Effector CD8-positive, alpha-beta T cell (primary cell): ENCODE measurements at regions not wholly inside any gene's neighbourhood (a gene's known extent, or its start where the extent isn't known, plus 50 kb on each side); places are given as distances from the start of the nearest gene placed in this dataset.
"Not testable (repeated sequence)": the region's sequence is repeated elsewhere in the genome, so short reads cannot be mapped to it uniquely, and the experiment has no call there.

ENCODE experiments used
- DNase-seq: peaks from one replicate; lab custom pipeline; 2025; lab: John Stamatoyannopoulos, UW

DNA sequence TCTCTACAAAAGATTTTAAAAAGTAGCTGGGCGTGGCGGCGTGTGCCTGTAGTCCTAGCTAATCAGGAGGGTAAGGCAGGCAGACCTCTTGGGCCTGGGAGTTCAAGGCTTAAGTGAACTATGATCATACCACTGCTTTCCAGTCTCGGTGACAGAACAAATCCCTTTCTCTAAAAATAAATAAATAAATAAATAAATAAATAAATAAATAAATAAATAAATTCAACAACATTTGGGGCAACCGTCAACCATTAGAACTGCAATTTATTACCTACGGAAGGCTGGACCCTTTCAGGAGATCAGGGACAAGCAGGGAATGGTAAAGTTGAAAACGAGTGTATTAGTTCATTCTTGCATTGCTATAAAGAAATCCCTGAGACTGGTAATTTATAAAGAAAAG lies 136.2 kb upstream of the USP9X start:
- DNase-seq = no peak

DNA sequence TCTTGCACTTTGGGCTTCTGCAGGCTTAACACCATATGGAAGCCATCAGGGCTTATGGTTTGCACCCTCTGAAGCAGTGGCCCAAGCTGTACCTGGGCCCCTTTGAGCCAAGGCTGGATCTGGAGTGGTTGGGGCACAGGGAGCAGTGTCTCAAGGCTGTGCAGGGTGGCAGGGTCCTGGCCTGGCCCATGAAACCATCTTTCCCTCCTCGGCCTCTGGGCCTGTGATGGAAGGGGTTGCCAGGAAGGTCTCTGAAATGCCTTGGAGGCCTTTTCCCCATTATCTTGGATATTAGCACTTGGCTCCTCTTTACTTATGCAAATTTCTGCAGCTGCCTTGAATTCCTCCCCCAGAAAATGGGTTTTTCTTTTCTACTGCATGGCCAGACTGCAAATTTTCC lies 134.7 kb upstream of the USP9X start:
- no peak for DNase-seq

DNA sequence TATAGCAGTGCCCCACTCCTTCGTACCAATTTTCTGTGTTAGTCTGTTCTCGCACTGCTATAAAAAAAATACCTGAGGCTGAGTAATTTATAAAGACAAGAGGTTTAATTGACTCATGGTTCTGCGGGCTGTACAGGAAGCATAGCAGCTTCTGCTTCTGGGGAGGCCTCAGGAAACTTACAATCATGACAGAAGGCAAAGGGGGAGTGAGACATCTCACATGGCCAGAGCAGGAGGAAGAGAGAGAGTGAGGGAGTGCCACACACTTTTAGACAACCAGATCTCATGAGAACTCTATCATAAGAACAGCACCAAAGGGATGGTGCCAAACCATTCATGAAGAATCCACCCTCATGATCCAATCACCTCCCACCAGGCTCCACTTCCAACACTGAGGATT lies 133.8 kb upstream of the USP9X start:
- DNase-seq = not testable (repeated sequence)

DNA sequence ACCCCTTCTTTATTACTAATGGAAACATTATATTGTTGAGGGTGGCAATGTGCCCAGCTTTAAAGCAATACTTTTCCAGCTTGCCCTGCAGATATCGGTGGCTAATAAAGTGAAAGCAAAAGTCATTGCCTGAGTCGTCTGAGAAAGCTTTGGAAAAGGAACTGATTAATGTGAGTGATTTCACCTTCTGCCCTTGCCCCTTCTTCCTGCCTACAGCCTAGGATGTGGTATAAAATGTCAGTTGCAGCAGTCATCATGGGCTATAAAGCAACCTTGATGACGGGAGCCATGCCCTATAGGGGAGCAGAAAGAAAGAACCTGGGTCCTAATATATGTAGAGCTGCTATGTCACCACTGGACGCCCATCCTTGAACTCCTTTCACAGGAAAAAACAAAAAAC lies 132.4 kb upstream of the USP9X start:
- DNase-seq = no peak

DNA sequence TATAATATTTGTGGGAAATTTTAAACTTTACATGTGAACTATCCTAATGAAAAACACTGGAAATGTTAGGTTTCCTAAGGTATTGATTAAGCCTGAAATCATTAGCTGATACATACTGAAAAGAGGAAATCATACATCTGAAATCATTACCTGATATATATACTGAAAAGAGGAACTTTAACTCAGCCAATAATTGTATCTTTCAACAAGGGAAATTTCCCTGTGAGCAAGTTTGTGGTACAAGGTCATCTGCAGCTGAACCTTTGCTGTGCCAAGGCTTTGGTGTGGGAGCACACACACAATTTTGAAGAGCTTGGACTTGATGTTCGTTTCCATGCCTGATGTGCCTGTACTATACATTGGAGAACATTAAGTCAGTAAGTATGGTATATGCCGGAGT lies 131.9 kb upstream of the USP9X start:
- DNase-seq = no peak

DNA sequence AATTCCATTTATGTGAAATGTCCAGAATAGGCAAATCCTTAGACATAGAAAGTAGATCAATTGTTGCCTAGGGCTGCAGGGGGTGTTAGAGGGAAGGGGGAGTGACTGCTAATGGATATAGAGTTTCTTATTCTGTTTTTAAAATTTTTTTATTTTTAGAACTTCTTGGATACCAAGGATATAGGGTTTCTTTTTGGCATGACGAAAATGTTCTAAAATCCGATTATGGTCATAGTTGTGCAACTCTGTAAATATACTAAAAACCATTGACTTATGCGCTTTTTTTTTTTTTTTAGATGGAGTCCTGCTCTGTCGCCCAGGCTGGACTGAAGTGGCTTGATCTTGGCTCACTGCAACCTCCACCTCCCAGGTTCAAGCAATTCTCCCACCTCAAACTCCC lies 125.2 kb upstream of the USP9X start:
- no peak for DNase-seq

DNA sequence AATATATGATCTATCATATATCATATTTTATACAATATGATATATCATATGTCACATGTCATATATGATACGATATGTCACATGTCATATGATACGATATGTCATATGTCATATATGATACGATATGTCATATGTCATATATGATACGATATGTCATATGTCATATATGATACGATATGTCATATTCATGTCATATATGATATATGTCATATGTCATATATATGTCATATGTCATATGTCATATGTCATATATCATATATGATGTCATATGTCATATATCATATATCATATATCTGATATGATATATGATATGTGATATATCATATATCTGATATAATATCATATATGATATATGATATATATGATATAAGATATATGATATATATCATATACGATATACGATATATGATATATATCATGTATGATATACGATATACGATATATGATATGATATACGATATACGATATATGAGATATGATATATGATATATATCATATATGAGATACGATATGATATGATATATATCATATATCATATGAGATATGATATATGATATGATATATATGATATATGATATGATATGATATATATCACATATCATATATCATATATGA lies 122.3 kb upstream of the USP9X start:
- no peak for DNase-seq

DNA sequence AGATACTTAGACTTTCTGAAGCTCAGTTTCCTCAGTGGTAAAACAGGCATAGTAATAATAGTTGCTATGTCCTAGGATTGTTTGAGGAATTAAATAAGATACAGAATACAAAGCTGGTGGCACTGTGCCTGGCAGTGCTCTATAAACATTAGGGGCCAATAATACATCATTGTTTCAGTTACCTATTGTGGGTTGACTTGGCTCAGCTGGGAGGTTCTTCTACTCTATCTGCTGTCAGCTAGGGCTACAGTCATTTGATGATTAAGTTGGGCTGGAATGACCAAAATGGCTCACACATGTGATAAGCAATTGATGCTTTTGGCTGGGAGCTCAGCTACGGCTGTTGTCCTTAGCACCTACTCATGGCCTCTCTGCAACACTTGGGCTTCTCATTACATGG lies 121.2 kb upstream of the USP9X start:
- no peak for DNase-seq

DNA sequence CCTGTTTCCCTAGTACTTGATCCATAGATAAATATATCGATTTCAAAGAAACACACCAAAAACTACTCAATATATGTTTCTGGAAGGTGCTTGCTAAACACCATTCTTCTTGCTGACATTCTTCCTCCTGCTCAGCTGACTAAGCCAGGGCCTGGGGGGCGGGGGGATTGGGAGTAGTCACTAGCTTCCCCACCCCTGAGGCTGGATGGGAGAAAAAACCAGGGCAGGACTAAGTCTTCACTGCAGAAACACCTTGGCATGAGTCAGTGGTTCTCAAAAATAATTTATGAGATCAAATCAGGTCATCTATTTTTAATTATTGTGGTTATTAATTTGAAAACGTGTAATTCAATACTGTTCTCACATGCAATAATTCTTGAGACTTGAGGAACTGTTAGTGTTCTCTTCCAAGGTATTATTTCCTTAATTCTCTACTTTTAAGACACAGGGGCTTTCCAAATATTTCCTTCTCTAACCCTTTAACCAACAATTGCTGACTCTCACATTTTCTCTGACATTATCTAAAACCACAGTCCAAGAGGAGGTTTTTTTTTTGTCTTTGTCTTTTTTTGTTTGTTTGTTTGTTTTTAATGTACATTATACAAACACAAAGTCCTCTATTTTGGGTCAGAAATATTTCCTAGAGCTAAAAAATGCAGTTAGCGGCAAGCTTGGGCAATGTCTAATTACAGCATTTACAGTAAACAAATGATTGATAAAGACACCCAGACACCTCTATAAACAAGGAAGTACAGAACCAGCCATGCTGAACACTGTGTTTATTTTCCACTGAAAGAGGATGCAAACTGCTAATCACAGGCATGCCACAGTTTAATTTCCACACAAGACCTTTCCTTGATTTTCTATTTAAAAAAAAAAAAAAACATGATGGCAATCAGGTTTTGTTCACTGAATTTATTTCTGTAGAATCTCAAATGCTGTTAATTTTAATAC lies 120.3 kb upstream of the USP9X start:
- DNase-seq = no peak

DNA sequence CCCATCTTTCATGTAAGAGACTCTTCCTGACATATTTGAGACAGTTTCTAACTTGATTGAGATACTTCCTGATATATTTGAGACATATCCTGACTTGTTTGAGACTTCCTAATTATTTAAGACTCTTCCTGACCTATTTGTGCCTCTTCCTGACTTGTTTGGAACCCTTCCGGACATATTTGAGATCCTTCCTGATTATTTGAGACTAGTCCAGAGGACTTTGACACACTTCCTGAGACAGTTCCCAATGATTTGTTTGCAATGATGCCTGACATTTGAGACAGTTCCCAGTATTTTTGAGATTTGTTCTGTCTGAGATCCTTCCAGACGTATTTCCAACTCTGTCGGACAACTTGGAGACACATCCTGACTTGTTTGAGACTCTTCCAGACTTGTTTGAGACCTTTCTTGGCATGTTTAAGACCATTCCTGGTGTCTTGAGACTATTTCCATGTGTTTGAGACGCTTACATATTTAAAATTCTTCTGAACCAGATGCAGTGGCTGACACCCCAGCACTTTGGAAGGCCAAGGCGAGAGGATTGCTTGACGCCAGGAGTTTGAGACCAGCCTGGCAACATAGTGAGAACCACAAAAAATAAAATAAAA lies 118.9 kb upstream of the USP9X start:
- DNase-seq = no peak

DNA sequence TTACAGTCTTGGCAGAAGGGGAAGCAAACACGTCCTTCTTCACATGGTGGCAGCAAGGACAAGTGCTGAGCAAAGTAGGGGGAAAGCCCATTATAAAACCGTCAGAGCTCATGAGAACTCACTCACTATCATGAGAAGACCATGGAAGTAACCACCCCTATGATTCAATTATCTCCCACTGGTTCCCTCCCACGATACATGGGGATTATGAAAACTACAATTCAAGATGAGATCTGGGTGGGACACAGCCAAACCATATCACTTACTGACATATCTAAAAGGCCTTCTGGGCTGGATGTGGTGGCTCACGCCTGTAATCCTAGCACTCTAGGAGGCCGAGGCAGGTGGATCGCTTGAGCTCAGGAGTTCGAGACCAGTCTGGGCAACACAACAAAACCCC lies 117.1 kb upstream of the USP9X start:
- DNase-seq = no peak

DNA sequence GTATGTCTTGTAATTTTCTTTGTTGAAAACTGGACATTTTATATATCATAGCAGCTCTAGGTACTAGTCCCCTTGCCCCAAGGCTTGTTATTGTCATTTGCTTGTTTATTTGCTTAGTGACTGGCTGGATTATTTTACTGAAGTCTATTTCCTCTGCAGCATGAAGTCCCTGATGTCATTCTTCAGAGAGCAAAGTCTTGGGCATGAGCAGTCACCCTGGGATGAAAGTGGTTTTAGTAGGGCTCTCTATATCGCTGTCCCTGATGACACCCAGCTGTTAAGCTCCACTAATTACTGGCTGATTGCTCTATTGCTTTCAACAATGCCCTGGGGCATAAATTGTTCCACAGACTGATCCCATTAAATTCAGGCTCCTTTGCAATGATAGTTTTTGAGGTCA lies 113.5 kb upstream of the USP9X start:
- DNase-seq = no peak

DNA sequence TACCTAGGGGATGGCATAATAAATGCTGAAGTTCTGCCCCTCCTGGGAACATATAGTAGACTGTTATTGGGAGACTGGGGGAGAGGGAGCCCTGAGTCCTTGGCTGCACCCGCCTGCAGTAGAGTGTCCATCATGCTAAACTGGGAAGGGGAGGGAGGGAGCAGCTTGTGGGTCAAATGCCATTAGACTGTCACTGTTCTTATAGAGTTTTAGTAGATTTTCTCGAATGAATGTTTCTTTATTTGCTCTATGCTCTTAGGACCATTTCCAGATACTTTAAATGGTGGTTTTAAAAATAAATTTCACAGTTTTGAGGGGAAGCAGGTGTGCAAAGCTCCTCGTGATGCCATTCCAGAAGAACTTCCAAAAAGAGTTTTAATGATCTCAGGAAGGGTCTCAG lies 111.6 kb upstream of the USP9X start:
- DNase-seq = no peak

DNA sequence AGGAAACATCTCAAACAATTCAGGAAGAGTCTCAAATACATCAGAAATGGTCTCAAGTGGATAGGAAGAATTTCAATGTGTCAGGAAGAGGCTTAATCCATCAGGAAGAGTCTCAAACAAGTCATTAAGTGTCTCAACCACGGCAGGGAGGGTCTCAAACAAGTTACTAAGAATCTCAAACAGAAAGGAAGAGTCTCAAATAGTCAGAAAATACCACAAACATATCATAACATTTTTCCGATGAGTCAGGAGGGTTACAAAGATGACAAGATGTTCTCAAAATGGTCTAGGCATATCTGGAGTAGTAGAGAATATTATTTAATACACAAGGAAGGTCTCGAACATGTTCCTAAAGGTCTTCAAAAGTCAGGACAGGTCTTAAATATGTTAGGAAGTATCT lies 109.3 kb upstream of the USP9X start:
- no peak for DNase-seq

DNA sequence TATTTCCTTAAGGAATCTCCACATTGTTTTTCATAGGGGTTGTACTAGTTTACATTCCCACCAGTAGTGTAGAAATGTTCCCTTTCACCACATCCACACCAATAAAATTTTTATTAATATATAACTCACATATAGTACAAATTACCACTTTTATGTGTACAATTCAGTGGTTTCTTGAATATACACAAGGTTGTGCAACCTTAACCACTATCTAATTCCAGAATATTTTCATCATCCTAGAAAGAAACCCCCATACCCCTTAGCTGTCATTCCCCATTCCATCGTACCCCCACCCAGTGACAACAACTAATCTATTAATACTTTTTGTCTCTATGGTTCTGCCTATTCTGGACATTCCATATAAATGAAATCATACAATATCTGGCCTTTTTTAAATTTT lies 108.3 kb upstream of the USP9X start:
- DNase-seq = no peak

DNA sequence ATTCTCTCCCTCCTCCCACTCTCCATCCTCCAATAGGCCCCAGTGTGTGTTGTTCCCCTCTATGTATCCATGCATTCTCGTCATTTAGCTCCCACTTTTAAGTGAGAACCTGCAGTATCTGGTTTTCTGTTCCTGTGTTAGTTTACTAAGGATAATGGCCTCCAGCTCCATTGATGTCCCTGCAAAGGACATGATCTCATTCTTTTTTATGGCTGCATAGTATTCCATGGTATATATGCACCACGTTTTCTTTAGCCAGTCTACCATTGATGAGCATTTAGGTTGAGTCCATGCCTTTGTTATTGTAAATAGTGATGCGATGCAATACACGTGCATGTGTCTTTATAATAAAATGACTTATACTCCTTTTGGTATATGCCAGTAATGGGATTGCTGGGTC lies 100.3 kb upstream of the USP9X start:
- no peak for DNase-seq

DNA sequence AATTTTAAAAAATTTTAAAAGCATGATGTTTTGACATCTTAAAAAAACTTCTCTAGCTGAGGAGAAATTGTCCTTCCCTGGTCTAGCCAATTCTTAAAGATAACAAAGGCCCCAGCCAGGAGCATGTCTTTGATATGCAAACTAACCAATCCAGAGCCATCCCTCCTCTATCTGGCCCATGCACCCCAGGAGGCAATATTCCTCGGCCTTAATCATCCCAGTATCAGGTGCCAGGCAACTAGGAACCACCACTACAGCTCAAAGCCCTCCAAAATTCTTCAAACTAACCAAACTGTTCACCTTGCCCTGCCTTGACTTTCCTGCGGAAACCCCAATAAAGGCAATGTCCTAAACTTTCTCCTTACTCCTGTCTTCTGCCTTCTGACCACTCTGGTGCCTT lies 97.8 kb upstream of the USP9X start:
- no peak for DNase-seq

DNA sequence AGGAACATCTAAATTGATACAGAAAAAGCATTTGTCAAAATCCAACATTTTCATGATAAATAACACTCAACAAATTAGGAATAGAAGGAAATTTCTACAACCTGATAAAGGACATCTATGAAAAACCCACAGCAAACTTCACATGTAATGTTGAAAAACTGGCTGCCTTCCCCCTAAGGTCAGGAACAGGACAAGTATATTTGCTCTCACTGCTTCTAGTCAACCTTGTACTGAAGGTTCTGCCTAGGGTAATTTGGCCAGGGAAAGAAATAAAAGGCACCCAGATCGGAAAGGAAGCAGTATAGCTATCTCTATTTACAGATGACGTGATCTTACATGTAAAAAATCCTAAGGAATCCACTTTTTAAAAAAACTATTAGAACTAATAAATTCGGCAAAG lies 97.1 kb upstream of the USP9X start:
- DNase-seq = no peak

DNA sequence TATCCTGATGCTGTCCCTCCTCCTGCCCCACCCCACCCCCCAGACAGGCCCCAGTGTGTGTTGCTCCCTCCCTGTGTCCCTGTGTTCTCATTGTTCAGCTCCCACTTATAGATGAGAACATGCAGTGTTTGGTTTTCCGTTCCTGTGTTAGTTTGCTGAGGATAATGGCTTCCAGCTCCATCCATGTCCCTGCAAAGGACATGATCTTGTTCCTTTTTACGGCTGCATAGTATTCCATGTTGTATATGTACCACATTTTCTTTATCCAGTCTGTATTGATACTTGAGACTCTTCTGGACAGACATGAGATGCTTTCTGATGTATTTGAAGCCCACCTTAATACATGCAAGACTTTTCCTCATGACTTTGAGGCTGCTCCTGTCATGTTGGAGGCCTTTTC lies 91.8 kb upstream of the USP9X start:
- not testable (repeated sequence) for DNase-seq

DNA sequence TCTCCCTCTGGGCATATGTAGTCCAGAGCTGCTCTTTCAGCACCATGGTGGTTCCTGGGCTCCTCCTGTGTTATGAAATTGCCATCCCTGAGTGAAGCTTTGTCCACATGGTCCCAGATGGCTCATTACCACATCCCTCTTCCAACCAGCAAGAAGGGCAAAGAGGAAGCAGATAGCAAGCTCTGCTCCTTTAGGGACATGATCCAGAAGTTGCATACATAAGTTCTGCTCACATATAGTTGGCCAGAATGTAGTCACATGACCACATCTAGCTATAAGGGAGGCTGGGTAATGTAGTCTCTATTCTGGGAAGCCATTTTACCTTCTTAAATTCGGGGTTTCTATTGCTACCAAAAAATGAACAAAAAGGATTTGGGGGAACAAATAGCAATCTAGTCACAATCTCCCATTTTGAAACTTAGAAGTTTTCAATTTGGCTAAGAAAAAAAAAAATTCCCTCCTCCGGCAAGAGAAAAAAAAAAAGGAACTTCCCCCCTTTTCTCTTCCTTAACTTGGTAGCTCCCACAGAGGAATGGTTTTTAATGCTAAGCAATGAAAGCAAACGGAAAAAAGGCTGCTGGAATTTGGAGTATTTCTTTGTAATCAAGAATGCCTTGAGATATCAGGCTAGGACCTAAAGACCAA lies 88.2 kb upstream of the USP9X start:
- no peak for DNase-seq

DNA sequence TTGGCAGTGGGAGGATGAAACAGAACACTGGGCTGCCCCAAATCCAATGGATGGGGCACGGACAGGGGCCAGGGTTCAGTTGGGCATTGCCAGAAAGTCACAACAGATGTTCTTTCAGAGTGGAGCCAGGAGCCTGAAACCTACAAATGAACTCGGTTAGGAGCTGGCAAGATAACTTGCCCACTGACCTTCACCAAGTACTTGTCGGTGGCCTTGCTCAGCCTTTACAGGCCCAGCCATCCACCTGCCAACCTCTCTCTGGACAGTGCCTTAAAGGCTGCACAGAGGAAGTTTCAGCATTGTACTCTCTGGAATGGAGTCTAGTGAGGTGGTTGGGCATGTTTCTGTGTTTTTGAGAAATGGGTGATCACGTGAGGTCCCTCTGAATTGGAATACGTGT lies 87.1 kb upstream of the USP9X start:
- no peak for DNase-seq

DNA sequence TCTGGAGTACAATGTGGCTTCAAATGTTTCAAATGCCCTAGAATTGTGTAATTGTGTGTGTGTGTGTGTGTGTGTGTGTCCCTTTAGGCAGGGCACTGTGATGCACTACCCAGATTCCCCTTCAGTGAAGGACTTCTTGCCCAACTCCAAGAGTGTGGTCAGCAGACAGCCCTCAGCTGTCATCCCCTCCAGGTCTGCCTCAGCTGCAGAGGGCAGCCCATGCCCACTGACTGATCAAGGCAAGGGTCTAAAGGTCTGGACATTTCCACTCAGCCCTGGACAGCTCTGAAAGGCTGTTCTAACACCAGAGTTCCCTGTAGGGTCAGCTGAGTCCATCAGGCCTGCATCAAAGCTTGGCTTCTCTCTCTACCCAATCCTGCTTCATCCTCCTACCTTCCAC lies 83.9 kb upstream of the USP9X start:
- no peak for DNase-seq

DNA sequence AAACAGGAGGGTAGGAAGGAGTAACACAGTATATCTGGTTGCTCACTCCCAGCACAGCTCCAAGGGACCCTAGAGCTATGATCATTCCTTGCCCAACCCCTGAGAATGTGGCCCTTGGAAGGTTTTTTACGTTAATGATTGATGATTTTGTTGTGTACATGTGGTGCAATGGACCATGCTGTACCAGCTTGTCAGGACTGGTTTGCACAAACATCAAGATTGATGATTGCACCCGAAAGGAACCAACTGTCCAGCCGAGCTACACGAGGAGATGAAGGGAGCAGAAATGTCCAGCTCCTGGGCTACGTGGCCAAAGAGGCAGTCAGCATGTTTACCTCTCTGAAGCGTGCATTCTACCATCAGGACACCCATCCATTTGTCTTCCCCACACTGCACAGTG lies 83.2 kb upstream of the USP9X start:
- no peak for DNase-seq
